ENCODE measurements at regions not wholly inside any gene's neighbourhood (a gene's known extent, or its start where the extent isn't known, plus 50 kb on each side); places are given as distances from the start of the nearest gene placed in this dataset.

DNA sequence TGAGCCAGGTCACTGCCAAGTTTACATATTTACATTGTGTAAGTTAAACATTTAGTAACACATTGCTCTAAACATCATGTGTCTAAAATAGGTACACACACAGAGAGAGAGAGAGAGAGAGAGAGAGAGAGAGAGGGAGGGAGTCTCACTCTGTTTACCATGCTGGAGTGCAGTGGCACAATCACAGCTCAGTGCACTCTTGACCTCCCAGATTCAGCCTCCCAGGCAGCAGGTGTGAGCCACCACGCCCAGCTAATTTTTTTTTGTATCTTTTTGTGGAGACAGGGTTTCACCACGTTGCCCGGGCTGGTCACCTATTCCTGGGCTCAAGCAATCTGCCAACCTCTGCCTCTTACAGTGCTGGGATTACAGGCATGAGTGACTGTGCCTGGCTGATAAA, 1045.3 kb downstream of the TLE1 start:
- no peak for TF ChIP-seq SIN3A (IDR thresholded peaks at IDR 0.05; ENCODE audit: borderline replicate concordance, insufficient read depth, low read length)
- TF ChIP-seq POLR2AphosphoS5 (IDR thresholded peaks at IDR 0.05; ENCODE audit: low read depth, low read length), result no peak
